Lower lobe of right lung (tissue), 2 donors: ENCODE measurements at regions not wholly inside any gene's neighbourhood (a gene's known extent, or its start where the extent isn't known, plus 50 kb on each side); places are given as distances from the start of the nearest gene placed in this dataset.

Experiments used
- ATAC-seq, 2 donors: fragments of 200-7000 bp; cut with Tn5 transposase; one replicate each; pipeline ENCODE4 v1.9.1; 2020 to 2022; ENCODE audit warnings: mild to moderate bottlenecking in 2 of 2, moderate library complexity in 2 of 2
- DNase-seq: peaks from one replicate; pipeline ENCODE4 v3.0.0-alpha.2; 2020
- H3K27ac ChIP-seq: fragments of 200-600 bp; one replicate; pipeline ENCODE4 v1.8.0; 2022
- H3K27me3 ChIP-seq: fragments of 200-600 bp; one replicate; pipeline ENCODE4 v1.8.0; 2022; ENCODE audit warnings: low read depth
- H3K36me3 ChIP-seq: fragments of 200-600 bp; one replicate; pipeline ENCODE4 v1.8.0; 2022; ENCODE audit warnings: mild to moderate bottlenecking
- H3K4me1 ChIP-seq: fragments of 200-600 bp; one replicate; pipeline ENCODE4 v1.8.0; 2022
- H3K4me3 ChIP-seq: fragments of 200-600 bp; one replicate; pipeline ENCODE4 v1.8.0; 2022; ENCODE audit warnings: mild to moderate bottlenecking
- H3K9me3 ChIP-seq: fragments of 200-600 bp; one replicate; pipeline ENCODE4 v1.8.0; 2022
- intact Hi-C: fragments of 100-400 bp; cut with DNase I; formaldehyde crosslinking; loops from one replicate; pipeline ENCODE4 v1.11.0; 2022
- TF ChIP-seq, protein P1 (sequence below): fragments of 200-600 bp; IDR thresholded peaks from one replicate; pipeline ENCODE4 v1.8.0; 2022; ENCODE audit warnings: antibody characterized with exemption, mild to moderate bottlenecking
- donor health status: DM: no; HTN: yes; CAD: no; lungs with severe emphysema.

DNA sequence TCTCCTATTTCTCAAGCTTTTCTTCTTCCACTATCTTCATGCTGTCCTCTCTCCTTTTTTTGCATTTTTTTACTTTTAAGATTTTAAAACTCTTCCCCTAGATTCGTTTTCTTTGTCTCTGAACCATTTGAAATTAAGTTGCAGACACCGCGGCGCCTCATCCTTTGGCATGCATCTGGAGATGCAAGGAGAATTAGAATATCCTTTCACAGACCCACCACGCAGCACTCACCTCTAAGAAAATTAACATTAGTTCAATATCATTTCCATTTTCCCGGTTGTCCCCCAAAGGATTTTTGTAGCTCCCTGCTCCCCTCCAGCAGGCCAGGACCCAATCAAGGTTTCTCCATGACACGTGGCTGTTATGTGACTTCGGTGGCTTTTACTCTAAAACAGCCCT, 88.8 kb downstream of the C1QL2 start:
- H3K27ac ChIP-seq: no peak overlapping the region
- H3K36me3 ChIP-seq: no peaks in the 10 kb centered on the region
- H3K27me3 ChIP-seq: no peaks in the 10 kb centered on the region
- ATAC-seq (no peak), DNase-seq (no peak)
- intact Hi-C loops: no loop called here
- H3K4me3 ChIP-seq: no peak overlapping the region
- H3K9me3 ChIP-seq: no peaks in the 10 kb centered on the region
- TF ChIP-seq, protein P1, sequence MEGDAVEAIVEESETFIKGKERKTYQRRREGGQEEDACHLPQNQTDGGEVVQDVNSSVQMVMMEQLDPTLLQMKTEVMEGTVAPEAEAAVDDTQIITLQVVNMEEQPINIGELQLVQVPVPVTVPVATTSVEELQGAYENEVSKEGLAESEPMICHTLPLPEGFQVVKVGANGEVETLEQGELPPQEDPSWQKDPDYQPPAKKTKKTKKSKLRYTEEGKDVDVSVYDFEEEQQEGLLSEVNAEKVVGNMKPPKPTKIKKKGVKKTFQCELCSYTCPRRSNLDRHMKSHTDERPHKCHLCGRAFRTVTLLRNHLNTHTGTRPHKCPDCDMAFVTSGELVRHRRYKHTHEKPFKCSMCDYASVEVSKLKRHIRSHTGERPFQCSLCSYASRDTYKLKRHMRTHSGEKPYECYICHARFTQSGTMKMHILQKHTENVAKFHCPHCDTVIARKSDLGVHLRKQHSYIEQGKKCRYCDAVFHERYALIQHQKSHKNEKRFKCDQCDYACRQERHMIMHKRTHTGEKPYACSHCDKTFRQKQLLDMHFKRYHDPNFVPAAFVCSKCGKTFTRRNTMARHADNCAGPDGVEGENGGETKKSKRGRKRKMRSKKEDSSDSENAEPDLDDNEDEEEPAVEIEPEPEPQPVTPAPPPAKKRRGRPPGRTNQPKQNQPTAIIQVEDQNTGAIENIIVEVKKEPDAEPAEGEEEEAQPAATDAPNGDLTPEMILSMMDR: no peak
- H3K4me1 ChIP-seq: no peaks in the 10 kb centered on the region

GRCh38 chr2:119068154-119068725, 90.3 kb downstream of the C1QL2 start:
- Histone ChIP-seq H3K27me3 (no peaks in the 10 kb centered on the region), H3K4me1 (no peaks in the 10 kb centered on the region), H3K27ac (no peak overlapping the region), H3K9me3 (no peaks in the 10 kb centered on the region), H3K4me3 (no peak overlapping the region), H3K36me3 (no peaks in the 10 kb centered on the region)
- ATAC-seq: no peak
- no peak for DNase-seq
- intact Hi-C loops: no loop called here
- TF ChIP-seq, protein P1: no peak

- TF ChIP-seq, protein P1: no peak
- Histone ChIP-seq H3K27ac (no peak overlapping the region), H3K4me3 (no peak overlapping the region), H3K4me1 (no peaks in the 10 kb centered on the region), H3K9me3 (no peaks in the 10 kb centered on the region), H3K27me3 (no peaks in the 10 kb centered on the region), H3K36me3 (no peaks in the 10 kb centered on the region)
- intact Hi-C loops: no loop called here
- ATAC-seq (no peak), DNase-seq (no peak)
Measured at GRCh38 chr2:119066272-119066804, 92.2 kb downstream of the C1QL2 start.

- DNase-seq (no peak), ATAC-seq (no peak)
- TF ChIP-seq, protein P1: no peak
- intact Hi-C loops: no loop called here
- no peaks in the 10 kb centered on the region for H3K27me3 ChIP-seq
- H3K9me3 ChIP-seq: no peaks in the 10 kb centered on the region
- H3K36me3 ChIP-seq: no peaks in the 10 kb centered on the region
- H3K4me3 ChIP-seq: no peak overlapping the region
- H3K27ac ChIP-seq: no peak overlapping the region
- no peaks in the 10 kb centered on the region for H3K4me1 ChIP-seq
Measured at GRCh38 chr2:119065146-119065545, 93.4 kb downstream of the C1QL2 start.

DNA sequence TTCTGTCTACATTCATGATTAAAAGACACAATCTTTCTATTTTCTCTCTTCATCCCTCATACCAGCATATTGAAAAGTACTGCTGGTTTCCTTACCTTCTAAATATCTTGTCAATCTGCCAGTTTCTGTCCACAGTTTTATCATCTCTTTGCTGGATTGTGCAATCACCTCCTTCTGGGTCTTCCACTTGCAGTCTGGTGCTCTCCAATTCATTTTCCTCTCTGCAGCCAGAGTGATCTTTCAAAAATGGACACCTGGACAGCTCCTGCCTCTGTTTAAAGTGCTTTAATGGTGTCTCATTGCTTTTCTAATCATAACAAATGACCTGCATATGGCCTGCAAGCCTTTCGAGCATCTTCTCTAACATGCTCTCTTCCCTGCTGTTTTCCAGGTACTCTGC, 94.0 kb downstream of the C1QL2 start:
- TF ChIP-seq, protein P1: no peak
- no peak overlapping the region for H3K4me3 ChIP-seq
- H3K9me3 ChIP-seq: no peaks in the 10 kb centered on the region
- no peaks in the 10 kb centered on the region for H3K27me3 ChIP-seq
- H3K27ac ChIP-seq: no peak overlapping the region
- H3K36me3 ChIP-seq: no peaks in the 10 kb centered on the region
- intact Hi-C loops: no loop called here
- no peaks in the 10 kb centered on the region for H3K4me1 ChIP-seq
- ATAC-seq: no peak
- DNase-seq: no peak
